ENCODE measurements at regions not wholly inside any gene's neighbourhood (a gene's known extent, or its start where the extent isn't known, plus 50 kb on each side); places are given as distances from the start of the nearest gene placed in this dataset.

GRCh38 chrX:110435196-110435595 is 76.5 kb downstream of the RTL9 start:
- H3K4me3 ChIP-seq (ENCODE audit: low read depth, low read length) = no peak overlapping the region
- no peaks in the 10 kb centered on the region for H3K9me3 ChIP-seq (ENCODE audit: severe bottlenecking)
- no peaks in the 10 kb centered on the region for H3K36me3 ChIP-seq
- TF ChIP-seq CTCF (IDR thresholded peaks at IDR 0.05; ENCODE audit: low read depth, low read length) = no peak
- H3K27ac ChIP-seq = no peak overlapping the region
- H3K27me3 ChIP-seq (ENCODE audit: insufficient read depth, low read depth, severe bottlenecking) = peaks cover 70% of the 10 kb centered on the region
- peak; percentile 12 for DNase-seq

- Histone ChIP-seq H3K27me3 (ENCODE audit: insufficient read depth, low read depth, severe bottlenecking) (peaks cover 71% of the 10 kb centered on the region), H3K36me3 (no peaks in the 10 kb centered on the region), H3K9me3 (ENCODE audit: severe bottlenecking) (no peaks in the 10 kb centered on the region), H3K27ac (no peak overlapping the region), H3K4me3 (ENCODE audit: low read depth, low read length) (no peak overlapping the region)
- no peak for DNase-seq
- TF ChIP-seq CTCF (IDR thresholded peaks at IDR 0.05; ENCODE audit: low read depth, low read length) = no peak
These were observed 77.9 kb downstream of the RTL9 start for GRCh38 chrX:110436523-110436922.

GRCh38 chrX:110437686-110438085 is 79.0 kb downstream of the RTL9 start:
- H3K27me3 ChIP-seq (ENCODE audit: insufficient read depth, low read depth, severe bottlenecking) = peaks cover 76% of the 10 kb centered on the region
- H3K4me3 ChIP-seq (ENCODE audit: low read depth, low read length) = no peak overlapping the region
- DNase-seq = no peak
- TF ChIP-seq CTCF (IDR thresholded peaks at IDR 0.05; ENCODE audit: low read depth, low read length) = no peak
- no peak overlapping the region for H3K27ac ChIP-seq
- H3K36me3 ChIP-seq = no peaks in the 10 kb centered on the region
- no peaks in the 10 kb centered on the region for H3K9me3 ChIP-seq (ENCODE audit: severe bottlenecking)

- no peak overlapping the region for H3K27ac ChIP-seq
- no peaks in the 10 kb centered on the region for H3K36me3 ChIP-seq
- H3K4me3 ChIP-seq (ENCODE audit: low read depth, low read length) = no peak overlapping the region
- H3K27me3 ChIP-seq (ENCODE audit: insufficient read depth, low read depth, severe bottlenecking) = peaks cover 83% of the 10 kb centered on the region
- TF ChIP-seq CTCF (IDR thresholded peaks at IDR 0.05; ENCODE audit: low read depth, low read length) = no peak
- no peaks in the 10 kb centered on the region for H3K9me3 ChIP-seq (ENCODE audit: severe bottlenecking)
- DNase-seq = no peak
These were observed 81.6 kb downstream of the RTL9 start for GRCh38 chrX:110440016-110440805.

GRCh38 chrX:110442635-110443034 is 84.0 kb downstream of the RTL9 start:
- Histone ChIP-seq H3K36me3 (no peaks in the 10 kb centered on the region), H3K4me3 (ENCODE audit: low read depth, low read length) (no peak overlapping the region), H3K9me3 (ENCODE audit: severe bottlenecking) (no peaks in the 10 kb centered on the region), H3K27ac (no peak overlapping the region), H3K27me3 (ENCODE audit: insufficient read depth, low read depth, severe bottlenecking) (peaks cover 84% of the 10 kb centered on the region)
- peak; percentile 31 for DNase-seq
- peak; percentile 40; the same call in 1 of the 2 replicates for TF ChIP-seq CTCF (IDR thresholded peaks at IDR 0.05; ENCODE audit: low read depth, low read length)

GRCh38 chrX:110444996-110445395 is 86.3 kb downstream of the RTL9 start:
- H3K9me3 ChIP-seq (ENCODE audit: severe bottlenecking) = no peaks in the 10 kb centered on the region
- no peak overlapping the region for H3K4me3 ChIP-seq (ENCODE audit: low read depth, low read length)
- H3K27me3 ChIP-seq (ENCODE audit: insufficient read depth, low read depth, severe bottlenecking) = peaks cover 80% of the 10 kb centered on the region
- no peak overlapping the region for H3K27ac ChIP-seq
- TF ChIP-seq CTCF (IDR thresholded peaks at IDR 0.05; ENCODE audit: low read depth, low read length) = no peak
- H3K36me3 ChIP-seq = no peaks in the 10 kb centered on the region
- no peak for DNase-seq
